HEK293T (cell line): ENCODE measurements at regions not wholly inside any gene's neighbourhood (a gene's known extent, or its start where the extent isn't known, plus 50 kb on each side); places are given as distances from the start of the nearest gene placed in this dataset.

Source experiments
- ARNT ChIP-seq: fragments of 450-650 bp; IDR thresholded peaks from 2 replicates; pipeline ENCODE4 v1.6.1; 2017; ENCODE audit warnings: mild to moderate bottlenecking
- BHLHE40 ChIP-seq: fragments of 450-650 bp; IDR thresholded peaks from 2 replicates; pipeline ENCODE4 v1.6.1; 2016; ENCODE audit warnings: mild to moderate bottlenecking, moderate library complexity, borderline replicate concordance
- FOXA1 ChIP-seq: fragments of 450-650 bp; IDR thresholded peaks from 2 replicates; pipeline ENCODE4 v1.6.1; 2016; ENCODE audit warnings: mild to moderate bottlenecking
- FOXK2 ChIP-seq: fragments of 450-650 bp; IDR thresholded peaks from 2 replicates; pipeline ENCODE4 v1.6.1; 2016; ENCODE audit warnings: mild to moderate bottlenecking
- HDGF ChIP-seq: fragments of 450-650 bp; IDR thresholded peaks from 2 replicates; pipeline ENCODE4 v1.6.1; 2017; ENCODE audit warnings: antibody characterized with exemption, borderline replicate concordance
- L3MBTL2 ChIP-seq: fragments of 450-650 bp; conservative IDR thresholded peaks from 2 replicates; pipeline ENCODE4 v1.6.1; 2016; ENCODE audit warnings: mild to moderate bottlenecking
- SP1 ChIP-seq: fragments of 450-650 bp; IDR thresholded peaks from 2 replicates; pipeline ENCODE4 v1.6.1; 2017
- SUZ12 ChIP-seq: fragments of 450-650 bp; IDR thresholded peaks from 2 replicates; pipeline ENCODE4 v1.6.1; 2016; ENCODE audit warnings: mild to moderate bottlenecking
- ZNF384 ChIP-seq: fragments of 450-650 bp; IDR thresholded peaks from 2 replicates; pipeline ENCODE4 v1.6.1; 2016

GRCh38 chr22:49210606-49211005 lies 617.1 kb downstream of the BRD1 start:
- no peak for TF ChIP-seq ZNF384
- no peak for TF ChIP-seq HDGF
- no peak for TF ChIP-seq L3MBTL2
- TF ChIP-seq SP1 = no peak
- no peak for TF ChIP-seq FOXA1
- no peak for TF ChIP-seq SUZ12
- no peak for TF ChIP-seq BHLHE40
- TF ChIP-seq FOXK2 = no peak
- TF ChIP-seq ARNT = no peak
